NCI-H446 treated with DMSO at 0.1 percent for 48 hours (cell line): ENCODE measurements at regions not wholly inside any gene's neighbourhood (a gene's known extent, or its start where the extent isn't known, plus 50 kb on each side); places are given as distances from the start of the nearest gene placed in this dataset.
A peak's percentile ranks its signal among the peaks of the same experiment; 100 is the strongest.
"Not testable (repeated sequence)": the region's sequence is repeated elsewhere in the genome, so short reads cannot be mapped to it uniquely, and the experiment has no call there.

Source experiments
- DNase-seq: peaks from one replicate; lab custom pipeline; 2025; lab: John Stamatoyannopoulos, UW

GRCh38 chrX:40853004-40853815 is 117.9 kb upstream of the MED14 start:
- DNase-seq = no peak

- no peak for DNase-seq
These were observed 118.4 kb upstream of the MED14 start for GRCh38 chrX:40853816-40854123.

- DNase-seq = no peak
These were observed 118.9 kb upstream of the MED14 start for GRCh38 chrX:40854242-40854641.

GRCh38 chrX:40855411-40855810 is 120.1 kb upstream of the MED14 start:
- DNase-seq = peak; percentile 76

DNA sequence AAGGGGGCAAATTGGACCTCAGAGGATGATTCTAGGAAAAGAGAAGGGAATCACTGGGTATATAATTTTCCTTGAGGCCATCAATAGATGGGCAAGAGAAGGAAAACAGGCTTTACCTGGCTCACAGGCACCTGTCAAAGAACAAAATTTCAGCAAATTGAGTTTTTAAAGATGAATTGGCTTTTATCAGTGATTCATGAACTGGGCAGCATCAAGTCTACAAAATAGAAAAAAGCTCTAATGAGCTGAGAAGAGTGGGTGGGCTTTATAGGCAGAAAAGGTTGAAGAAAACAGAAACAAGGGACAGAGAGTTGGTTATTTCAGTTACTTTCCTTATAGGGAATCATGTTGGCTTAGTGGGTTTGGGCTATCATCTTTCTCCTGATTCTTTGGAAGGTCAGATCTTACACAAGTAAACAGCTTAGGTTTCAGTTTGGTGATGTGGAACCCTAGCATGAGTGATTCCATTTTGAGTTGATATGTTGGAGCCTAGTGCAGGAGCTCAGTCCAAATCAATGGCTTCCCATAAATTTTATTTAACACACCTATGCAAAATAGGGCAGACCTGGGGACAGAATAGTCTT is 120.7 kb upstream of the MED14 start:
- no peak for DNase-seq

DNA sequence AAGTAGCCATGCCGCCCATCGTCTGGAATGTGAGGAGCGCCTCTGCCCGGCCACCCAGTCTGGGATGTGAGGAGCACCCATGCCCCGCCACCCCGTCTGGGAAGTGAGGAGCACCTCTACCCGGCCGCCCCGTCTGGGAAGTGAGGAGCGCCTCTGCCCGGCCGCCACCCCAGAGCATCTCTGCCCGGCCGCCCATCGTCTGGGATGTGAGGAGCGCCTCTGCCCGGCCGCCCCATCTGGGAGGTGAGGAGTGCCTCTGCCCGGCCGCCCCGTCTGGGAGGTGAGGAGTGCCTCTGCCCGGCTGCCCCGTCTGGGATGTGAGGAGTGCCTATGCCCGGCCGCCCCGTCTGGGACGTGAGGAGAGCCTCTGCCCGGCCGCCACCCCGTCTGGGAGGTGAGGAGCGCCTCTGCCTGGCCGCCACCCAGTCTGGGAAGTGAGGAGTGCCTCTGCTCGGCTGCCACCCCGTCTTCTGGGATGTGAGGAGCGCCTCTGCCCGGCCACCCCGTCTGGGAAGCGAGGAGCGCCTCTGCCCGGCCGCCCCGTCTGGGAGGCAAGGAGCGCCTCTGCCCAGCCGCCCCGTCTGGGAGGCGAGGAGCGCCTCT is 126.7 kb upstream of the MED14 start:
- not testable (repeated sequence) for DNase-seq

- not testable (repeated sequence) for DNase-seq
These were observed 127.9 kb upstream of the MED14 start for GRCh38 chrX:40863260-40863659.

DNA sequence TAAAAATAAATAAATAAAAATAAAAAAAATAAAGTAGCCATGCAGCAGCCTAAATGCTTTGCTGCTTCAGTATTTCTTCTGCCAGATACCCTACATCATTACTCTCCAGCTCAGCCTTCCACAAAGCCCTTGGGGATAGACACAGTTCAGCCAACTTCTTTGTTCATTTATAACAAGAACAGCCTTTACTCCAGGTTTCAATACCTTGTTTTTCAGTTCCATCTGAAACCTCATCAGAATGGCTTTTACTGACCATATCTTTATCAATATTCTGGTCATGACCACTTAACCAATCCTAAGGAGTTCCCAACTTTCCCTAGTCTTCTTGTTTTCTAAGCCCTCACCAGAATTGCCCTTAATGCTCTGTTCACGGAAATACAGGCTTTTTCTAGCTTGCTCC is 128.3 kb upstream of the MED14 start:
- no peak for DNase-seq

GRCh38 chrX:40864972-40865371 is 129.6 kb upstream of the MED14 start:
- no peak for DNase-seq

DNA sequence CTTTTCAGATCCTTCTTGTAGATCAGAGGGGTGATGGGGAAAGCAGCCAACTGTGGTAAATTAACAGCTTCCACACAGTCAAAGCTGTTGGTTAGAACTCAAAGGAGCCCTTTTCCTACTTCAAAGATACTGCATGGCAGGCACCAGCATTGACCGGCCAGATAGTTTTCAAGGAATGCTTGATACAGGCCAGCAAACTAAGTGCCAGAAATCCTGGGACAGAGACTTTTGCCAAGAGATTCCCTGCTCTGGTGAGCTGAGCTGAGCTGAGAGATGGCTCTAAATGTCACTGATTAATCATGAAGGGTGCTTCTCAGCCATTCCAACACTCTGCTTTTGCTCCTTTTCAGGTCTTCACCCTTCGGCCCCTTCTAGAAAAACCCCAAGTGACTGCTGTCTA is 131.6 kb upstream of the MED14 start:
- peak; percentile 77 for DNase-seq

DNA sequence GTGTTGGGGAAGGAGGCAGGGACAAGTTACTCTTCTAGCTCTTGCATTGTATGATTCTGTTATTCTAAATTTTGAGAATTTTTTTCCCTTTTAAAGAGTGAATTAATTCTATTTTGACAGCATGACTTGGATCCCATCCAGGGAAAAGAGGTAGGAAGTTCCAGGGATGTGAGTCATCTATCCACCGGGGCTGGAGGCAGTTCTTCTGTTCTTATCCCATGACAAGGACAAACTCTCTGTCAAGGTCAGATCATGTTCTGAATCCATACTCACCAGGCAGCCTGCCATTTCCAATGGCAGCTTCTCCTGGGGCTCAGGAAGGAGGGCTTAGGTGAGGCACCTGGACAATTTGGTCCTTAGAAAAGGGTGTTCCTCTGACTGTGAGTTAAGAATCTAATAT is 132.0 kb upstream of the MED14 start:
- peak; percentile 41 for DNase-seq

DNA sequence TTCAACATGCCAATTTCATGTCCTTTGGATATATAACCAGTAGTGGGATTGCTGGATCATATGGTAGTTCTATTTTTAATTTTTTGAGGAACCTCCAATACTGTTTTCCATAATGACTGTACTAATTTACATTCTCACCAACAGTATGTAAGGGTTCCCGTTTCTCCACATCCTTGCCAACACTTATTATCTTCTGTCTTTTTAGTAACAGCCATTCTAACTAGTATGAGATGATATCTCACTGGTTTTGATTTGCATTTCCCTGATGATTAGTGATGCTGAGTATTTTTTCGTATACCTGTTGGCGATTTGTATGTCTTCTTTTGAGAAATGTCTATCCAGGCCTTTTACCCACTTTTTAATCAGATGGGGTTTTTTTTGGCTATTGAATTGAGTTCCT is 133.5 kb upstream of the MED14 start:
- no peak for DNase-seq

- DNase-seq = not testable (repeated sequence)
These were observed 135.6 kb upstream of the MED14 start for GRCh38 chrX:40870982-40871381.

DNA sequence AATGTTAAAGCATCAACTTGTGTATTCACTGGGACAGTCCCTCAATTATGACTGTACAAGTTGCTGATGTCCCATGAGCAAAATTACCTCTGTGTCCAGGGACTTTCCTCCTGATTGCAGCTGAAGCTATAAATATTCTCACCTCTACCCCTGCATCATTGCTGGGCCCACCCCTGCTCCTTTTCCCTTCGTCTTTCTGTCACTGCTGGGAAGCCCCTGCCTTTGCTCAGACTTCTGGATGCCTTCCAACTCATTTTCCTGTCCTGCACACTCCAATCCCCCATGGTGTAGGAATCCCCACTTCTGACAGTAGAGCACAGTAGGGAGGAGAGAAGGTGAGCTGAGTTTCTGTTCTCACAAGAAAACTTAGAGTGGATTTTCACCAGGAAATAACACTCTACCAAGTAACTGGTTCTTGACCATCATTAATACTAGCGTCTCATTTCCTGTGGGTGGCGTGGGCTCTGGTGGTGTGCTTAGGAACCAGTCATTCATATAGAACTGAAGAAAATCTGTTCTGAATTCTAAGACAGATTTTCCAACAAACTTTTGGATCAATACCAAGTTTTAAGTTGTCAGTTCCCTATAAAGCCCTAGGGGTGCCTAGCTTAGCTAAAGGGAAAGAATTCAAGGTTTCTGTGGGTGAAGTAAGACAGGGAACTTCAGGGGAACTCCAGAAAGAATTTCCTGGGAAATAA is 136.2 kb upstream of the MED14 start:
- no peak for DNase-seq

DNA sequence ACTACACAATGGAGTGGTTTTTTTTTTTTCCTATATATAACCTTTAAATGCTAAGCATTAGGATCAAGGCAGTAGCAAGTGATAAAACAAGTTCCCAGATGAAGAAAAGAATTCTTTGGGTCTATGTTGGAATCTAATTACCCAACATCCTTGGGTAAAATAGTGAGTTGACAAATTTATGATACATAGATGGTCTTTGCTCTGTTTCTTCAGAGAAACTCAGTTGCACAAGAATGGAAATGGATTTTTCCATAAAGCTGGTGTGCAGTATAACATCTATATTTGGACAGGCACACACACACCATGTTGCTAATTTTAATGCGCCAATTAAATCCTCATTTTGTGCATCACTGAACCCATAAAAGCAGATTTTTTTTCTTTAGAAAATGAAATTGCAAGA is 137.0 kb upstream of the MED14 start:
- DNase-seq = no peak

DNA sequence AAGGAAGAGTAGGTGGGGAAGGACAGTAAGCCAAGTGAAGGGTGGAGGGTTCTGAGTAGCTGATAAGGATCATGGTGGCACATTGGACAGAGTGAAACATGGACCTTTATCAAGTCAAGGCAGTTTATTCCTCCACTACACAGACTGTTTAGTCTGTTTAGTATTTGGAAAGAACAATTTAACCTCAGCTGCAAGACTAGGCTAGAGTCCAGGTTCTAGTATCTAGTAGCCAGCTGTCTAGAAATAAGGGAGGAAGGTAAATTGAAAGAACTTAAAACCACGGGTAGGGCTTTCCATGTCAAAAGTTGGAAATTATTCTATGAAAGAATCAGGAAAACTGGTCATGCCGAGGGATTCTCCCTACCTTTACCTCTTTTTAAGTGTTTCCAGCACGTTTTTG is 140.1 kb upstream of the MED14 start:
- no peak for DNase-seq

DNA sequence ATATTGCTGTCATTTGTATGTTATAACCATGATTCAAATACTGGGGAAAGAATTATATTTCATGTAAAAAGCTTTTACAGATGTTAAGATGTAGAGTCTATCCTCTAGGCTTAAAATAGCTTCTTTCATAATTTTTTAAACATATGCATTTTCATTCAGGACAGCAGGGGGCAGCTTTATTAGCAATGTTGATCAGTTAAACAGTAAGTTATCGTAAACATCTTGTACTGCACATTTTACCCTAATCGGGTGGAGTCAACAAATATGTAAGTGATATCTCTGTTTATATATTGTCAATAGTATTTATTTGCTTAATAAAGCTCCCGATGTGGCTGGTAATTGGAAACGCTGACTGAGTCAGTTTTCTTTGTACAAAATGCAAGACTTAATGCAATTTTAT is 142.5 kb upstream of the MED14 start:
- DNase-seq = peak; percentile 4

- no peak for DNase-seq
These were observed 143.4 kb upstream of the MED14 start for GRCh38 chrX:40878766-40879165.

GRCh38 chrX:40879172-40879571 is 143.8 kb upstream of the MED14 start:
- not testable (repeated sequence) for DNase-seq

DNA sequence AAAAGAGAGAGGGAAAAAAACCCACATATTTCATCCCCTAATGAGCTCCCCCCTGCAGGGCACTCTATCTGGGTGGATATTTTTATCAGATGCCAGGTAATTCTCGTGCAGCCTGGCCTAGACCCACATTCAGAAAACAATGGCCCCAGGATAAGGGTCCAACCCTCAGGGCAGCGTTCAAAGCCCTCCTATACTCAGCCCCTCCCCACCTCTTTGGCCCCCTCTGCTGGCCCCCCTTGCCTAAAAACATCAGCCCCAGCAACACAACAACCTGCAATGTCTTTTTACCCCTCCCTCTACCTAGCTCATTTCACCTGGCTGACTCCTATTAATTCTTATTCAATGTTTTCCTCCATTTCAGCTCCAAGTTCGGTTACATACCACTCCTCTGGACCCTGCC is 145.4 kb upstream of the MED14 start:
- DNase-seq = no peak

- no peak for DNase-seq
These were observed 147.8 kb upstream of the MED14 start for GRCh38 chrX:40883021-40883619.

GRCh38 chrX:40885989-40886388 is 150.6 kb upstream of the MED14 start:
- no peak for DNase-seq

DNA sequence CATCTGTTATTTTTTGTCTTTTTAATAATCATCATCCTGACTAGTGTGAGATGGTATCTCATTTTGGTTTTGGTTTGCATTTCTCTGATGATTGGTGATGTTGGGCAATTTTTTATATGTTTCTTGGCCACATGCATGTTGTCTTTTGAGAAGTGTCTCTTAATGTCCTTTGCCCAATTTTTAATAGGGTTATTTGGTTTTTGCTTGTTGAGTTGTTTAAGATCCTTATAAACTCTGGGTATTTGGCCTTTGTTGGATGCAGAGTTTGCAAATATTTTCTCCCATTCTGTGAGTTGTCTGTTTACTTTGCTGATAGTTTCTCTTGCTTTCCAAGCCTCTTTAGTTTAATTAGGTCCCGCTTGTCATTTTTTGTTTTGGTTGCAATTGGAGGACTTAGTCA is 152.1 kb upstream of the MED14 start:
- DNase-seq = no peak
